ENCODE measurements at regions not wholly inside any gene's neighbourhood (a gene's known extent, or its start where the extent isn't known, plus 50 kb on each side); places are given as distances from the start of the nearest gene placed in this dataset.

DNA sequence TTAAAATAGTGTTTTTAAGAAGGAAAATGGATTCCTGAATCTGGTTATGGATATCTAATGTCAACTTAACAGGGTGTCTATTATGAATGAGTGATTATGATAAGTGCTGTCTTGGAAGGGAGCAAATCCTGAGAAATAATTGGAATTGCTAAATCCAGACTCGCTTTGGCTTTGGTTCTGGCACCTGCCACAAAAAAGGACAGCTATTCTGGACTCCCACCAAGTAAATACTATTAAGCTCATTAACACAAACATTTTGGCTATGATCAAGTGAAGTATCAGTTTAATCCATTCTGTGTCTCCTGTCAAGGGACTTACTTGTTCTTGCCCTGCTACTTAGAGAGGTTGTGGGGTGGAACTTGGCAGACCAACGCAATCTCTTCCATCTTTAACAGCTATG, 403.7 kb downstream of the CENPC start:
- Histone ChIP-seq H3K4me3 (ENCODE audit: insufficient read depth, low read depth, low read length) (no peak overlapping the region), H3K36me3 (ENCODE audit: insufficient read depth, low read length) (no peaks in the 10 kb centered on the region), H3K79me2 (ENCODE audit: insufficient read depth, low read length) (no peaks in the 10 kb centered on the region), H3K27ac (ENCODE audit: low read depth, low read length) (no peak overlapping the region), H2AFZ (ENCODE audit: low read depth, low read length) (no peak overlapping the region), H3K27me3 (ENCODE audit: insufficient read depth, low read length) (no peaks in the 10 kb centered on the region), H3K4me2 (ENCODE audit: low read length) (no peak overlapping the region), H3K9ac (ENCODE audit: low read length) (no peak overlapping the region), H4K20me1 (ENCODE audit: insufficient read depth, low read length) (no peaks in the 10 kb centered on the region), H3K4me1 (ENCODE audit: insufficient read depth, low read length) (no peaks in the 10 kb centered on the region), H3K9me3 (ENCODE audit: insufficient read depth, low read depth, low read length) (no peaks in the 10 kb centered on the region)
- FAIRE-seq = no peak
- Mint-ChIP-seq H3K36me3 (ENCODE audit: low read depth, unreplicated experiment) (no peaks in the 10 kb centered on the region), H3K27me3 (ENCODE audit: low read depth, unreplicated experiment) (no peaks in the 10 kb centered on the region), H3K4me1 (ENCODE audit: low read depth, unreplicated experiment) (no peaks in the 10 kb centered on the region), H3K4me3 (ENCODE audit: unreplicated experiment) (no peak overlapping the region), H3K9me3 (ENCODE audit: unreplicated experiment) (no peaks in the 10 kb centered on the region), H3K27ac (ENCODE audit: unreplicated experiment) (no peak overlapping the region)
- TF ChIP-seq EZH2 (IDR thresholded peaks at IDR 0.05; ENCODE audit: insufficient read depth, low read length) = no peak
- TF ChIP-seq, protein P1, sequence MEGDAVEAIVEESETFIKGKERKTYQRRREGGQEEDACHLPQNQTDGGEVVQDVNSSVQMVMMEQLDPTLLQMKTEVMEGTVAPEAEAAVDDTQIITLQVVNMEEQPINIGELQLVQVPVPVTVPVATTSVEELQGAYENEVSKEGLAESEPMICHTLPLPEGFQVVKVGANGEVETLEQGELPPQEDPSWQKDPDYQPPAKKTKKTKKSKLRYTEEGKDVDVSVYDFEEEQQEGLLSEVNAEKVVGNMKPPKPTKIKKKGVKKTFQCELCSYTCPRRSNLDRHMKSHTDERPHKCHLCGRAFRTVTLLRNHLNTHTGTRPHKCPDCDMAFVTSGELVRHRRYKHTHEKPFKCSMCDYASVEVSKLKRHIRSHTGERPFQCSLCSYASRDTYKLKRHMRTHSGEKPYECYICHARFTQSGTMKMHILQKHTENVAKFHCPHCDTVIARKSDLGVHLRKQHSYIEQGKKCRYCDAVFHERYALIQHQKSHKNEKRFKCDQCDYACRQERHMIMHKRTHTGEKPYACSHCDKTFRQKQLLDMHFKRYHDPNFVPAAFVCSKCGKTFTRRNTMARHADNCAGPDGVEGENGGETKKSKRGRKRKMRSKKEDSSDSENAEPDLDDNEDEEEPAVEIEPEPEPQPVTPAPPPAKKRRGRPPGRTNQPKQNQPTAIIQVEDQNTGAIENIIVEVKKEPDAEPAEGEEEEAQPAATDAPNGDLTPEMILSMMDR (IDR thresholded peaks at IDR 0.05; ENCODE audit: insufficient read depth, low read depth, low read length) = no peak
- DNase-seq (ENCODE audit: low read depth) = no peak

DNA sequence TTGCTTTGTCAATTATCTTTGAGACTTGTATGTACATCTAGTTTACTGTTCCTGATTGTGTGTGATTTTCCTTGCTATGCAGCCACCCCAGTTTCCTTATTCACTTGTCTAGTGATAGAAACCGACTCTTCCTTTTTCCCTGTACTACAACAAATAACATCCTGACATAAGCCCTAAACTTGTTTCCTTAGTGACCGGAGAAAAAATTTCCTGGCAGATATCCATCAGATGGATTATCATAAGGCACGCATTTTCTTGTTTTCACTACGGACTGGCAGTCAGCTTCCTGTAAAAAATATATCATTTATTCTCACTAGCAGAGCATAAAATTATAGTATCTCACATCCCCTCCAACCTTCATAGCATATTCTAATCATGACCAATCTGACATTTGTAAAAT, 410.7 kb downstream of the CENPC start:
- no peaks in the 10 kb centered on the region for H3K36me3 ChIP-seq (ENCODE audit: insufficient read depth, low read length)
- no peaks in the 10 kb centered on the region for H3K4me1 ChIP-seq (ENCODE audit: insufficient read depth, low read length)
- H3K36me3 Mint-ChIP-seq (ENCODE audit: low read depth, unreplicated experiment) = no peaks in the 10 kb centered on the region
- no peak overlapping the region for H3K27ac Mint-ChIP-seq (ENCODE audit: unreplicated experiment)
- FAIRE-seq = no peak
- no peak overlapping the region for H3K4me2 ChIP-seq (ENCODE audit: low read length)
- peaks cover 4% of the 10 kb centered on the region for H3K4me1 Mint-ChIP-seq (ENCODE audit: low read depth, unreplicated experiment)
- H3K9me3 ChIP-seq (ENCODE audit: insufficient read depth, low read depth, low read length) = no peaks in the 10 kb centered on the region
- H3K9ac ChIP-seq (ENCODE audit: low read length) = no peak overlapping the region
- TF ChIP-seq EZH2 (IDR thresholded peaks at IDR 0.05; ENCODE audit: insufficient read depth, low read length) = no peak
- TF ChIP-seq, protein P1 (IDR thresholded peaks at IDR 0.05; ENCODE audit: insufficient read depth, low read depth, low read length) = no peak
- no peak overlapping the region for H3K27ac ChIP-seq (ENCODE audit: low read depth, low read length)
- no peaks in the 10 kb centered on the region for H3K27me3 Mint-ChIP-seq (ENCODE audit: low read depth, unreplicated experiment)
- no peak overlapping the region for H2AFZ ChIP-seq (ENCODE audit: low read depth, low read length)
- DNase-seq (ENCODE audit: low read depth) = no peak
- no peaks in the 10 kb centered on the region for H3K27me3 ChIP-seq (ENCODE audit: insufficient read depth, low read length)
- no peaks in the 10 kb centered on the region for H3K79me2 ChIP-seq (ENCODE audit: insufficient read depth, low read length)
- H3K4me3 ChIP-seq (ENCODE audit: insufficient read depth, low read depth, low read length) = no peak overlapping the region
- H4K20me1 ChIP-seq (ENCODE audit: insufficient read depth, low read length) = no peaks in the 10 kb centered on the region
- no peak overlapping the region for H3K4me3 Mint-ChIP-seq (ENCODE audit: unreplicated experiment)
- no peaks in the 10 kb centered on the region for H3K9me3 Mint-ChIP-seq (ENCODE audit: unreplicated experiment)

- Histone ChIP-seq H3K27me3 (ENCODE audit: insufficient read depth, low read length) (no peaks in the 10 kb centered on the region), H3K4me2 (ENCODE audit: low read length) (no peak overlapping the region), H2AFZ (ENCODE audit: low read depth, low read length) (no peak overlapping the region), H3K4me3 (ENCODE audit: insufficient read depth, low read depth, low read length) (no peak overlapping the region), H4K20me1 (ENCODE audit: insufficient read depth, low read length) (no peaks in the 10 kb centered on the region), H3K4me1 (ENCODE audit: insufficient read depth, low read length) (no peaks in the 10 kb centered on the region), H3K36me3 (ENCODE audit: insufficient read depth, low read length) (no peaks in the 10 kb centered on the region), H3K9me3 (ENCODE audit: insufficient read depth, low read depth, low read length) (no peaks in the 10 kb centered on the region), H3K9ac (ENCODE audit: low read length) (no peak overlapping the region), H3K27ac (ENCODE audit: low read depth, low read length) (no peak overlapping the region), H3K79me2 (ENCODE audit: insufficient read depth, low read length) (no peaks in the 10 kb centered on the region)
- Mint-ChIP-seq H3K27me3 (ENCODE audit: low read depth, unreplicated experiment) (no peaks in the 10 kb centered on the region), H3K36me3 (ENCODE audit: low read depth, unreplicated experiment) (no peaks in the 10 kb centered on the region), H3K4me1 (ENCODE audit: low read depth, unreplicated experiment) (peaks cover 4% of the 10 kb centered on the region), H3K27ac (ENCODE audit: unreplicated experiment) (no peak overlapping the region), H3K9me3 (ENCODE audit: unreplicated experiment) (no peaks in the 10 kb centered on the region), H3K4me3 (ENCODE audit: unreplicated experiment) (no peak overlapping the region)
- TF ChIP-seq, protein P1 (IDR thresholded peaks at IDR 0.05; ENCODE audit: insufficient read depth, low read depth, low read length) = no peak
- no peak for TF ChIP-seq EZH2 (IDR thresholded peaks at IDR 0.05; ENCODE audit: insufficient read depth, low read length)
- no peak for DNase-seq (ENCODE audit: low read depth)
- FAIRE-seq = no peak
Observed at GRCh38 chr4:67133162-67133561, 412.1 kb downstream of the CENPC start.

Measured in astrocyte (in vitro differentiated cells and primary cell).